Colonic mucosa (tissue), 4 donors: ENCODE measurements at regions not wholly inside any gene's neighbourhood (a gene's known extent, or its start where the extent isn't known, plus 50 kb on each side); places are given as distances from the start of the nearest gene placed in this dataset.

Experiments used
- DNase-seq: peaks from one replicate; pipeline ENCODE4 v3.0.0-alpha.2; 2020
- H3K27ac ChIP-seq: fragments of 200-600 bp; one replicate; pipeline ENCODE4 v1.8.0; 2021
- H3K27me3 ChIP-seq: fragments of 200-600 bp; one replicate; pipeline ENCODE4 v1.8.0; 2021
- H3K36me3 ChIP-seq: fragments of 200-600 bp; one replicate; pipeline ENCODE4 v1.8.0; 2021
- H3K4me1 ChIP-seq: fragments of 200-600 bp; one replicate; pipeline ENCODE4 v1.8.0; 2021; ENCODE audit warnings: mild to moderate bottlenecking
- H3K4me3 ChIP-seq: fragments of 200-600 bp; one replicate; pipeline ENCODE4 v1.8.0; 2021
- H3K9ac ChIP-seq, 2 donors: one replicate each; pipeline ENCODE4 v1.7.0; 2013; ENCODE audit warnings: control low read depth in 2 of 2, low read depth in 2 of 2, low read length in 2 of 2
- H3K9me3 ChIP-seq: fragments of 200-600 bp; one replicate; pipeline ENCODE4 v1.8.0; 2021
- CTCF ChIP-seq: fragments of 200-600 bp; IDR thresholded peaks from one replicate; pipeline ENCODE4 v1.8.0; 2022; ENCODE audit warnings: antibody characterized with exemption, mild to moderate bottlenecking
- intact Hi-C: fragments of 100-400 bp; cut with DNase I; formaldehyde crosslinking; loops from one replicate; pipeline ENCODE4 v1.14.1; 2022
- donor health status: healthy.
- donor health status: DM: no; HTN: no; CAD: no.
- donor health status: DM: no; HTN: no; CAD: no.

GRCh38 chr10:8615118-8615517 is 560.6 kb downstream of the GATA3 start:
- H3K36me3 ChIP-seq = no peaks in the 10 kb centered on the region
- no peak for DNase-seq
- H3K9ac ChIP-seq = no peak overlapping the region
- no peak overlapping the region for H3K4me3 ChIP-seq
- no peaks in the 10 kb centered on the region for H3K27me3 ChIP-seq
- peaks cover 4% of the 10 kb centered on the region for H3K4me1 ChIP-seq
- no peak for TF ChIP-seq CTCF
- no peak overlapping the region for H3K27ac ChIP-seq
- intact Hi-C loops = no loop called here
- no peaks in the 10 kb centered on the region for H3K9me3 ChIP-seq

GRCh38 chr10:8616166-8616565 is 561.7 kb downstream of the GATA3 start:
- peak; percentile 18 for DNase-seq
- no peaks in the 10 kb centered on the region for H3K27me3 ChIP-seq
- no peaks in the 10 kb centered on the region for H3K9me3 ChIP-seq
- intact Hi-C loops = no loop called here
- no peak overlapping the region for H3K9ac ChIP-seq
- H3K36me3 ChIP-seq = no peaks in the 10 kb centered on the region
- TF ChIP-seq CTCF = no peak
- no peak overlapping the region for H3K4me3 ChIP-seq
- no peak overlapping the region for H3K27ac ChIP-seq
- peaks cover 4% of the 10 kb centered on the region for H3K4me1 ChIP-seq

- H3K9ac ChIP-seq = no peak overlapping the region
- intact Hi-C loops = no loop called here
- no peaks in the 10 kb centered on the region for H3K9me3 ChIP-seq
Observed at GRCh38 chr10:8617792-8618191, 563.3 kb downstream of the GATA3 start.

GRCh38 chr10:8618834-8619233 is 564.3 kb downstream of the GATA3 start:
- H3K4me1 ChIP-seq = peaks cover 4% of the 10 kb centered on the region
- H3K4me3 ChIP-seq = no peak overlapping the region
- H3K36me3 ChIP-seq = no peaks in the 10 kb centered on the region
- H3K9me3 ChIP-seq = no peaks in the 10 kb centered on the region
- TF ChIP-seq CTCF = no peak
- H3K27me3 ChIP-seq = no peaks in the 10 kb centered on the region
- no peak overlapping the region for H3K27ac ChIP-seq
- H3K9ac ChIP-seq = no peak overlapping the region
- intact Hi-C loops = no loop called here
- no peak for DNase-seq

More at GRCh38 chr10:8617792-8618191, 563.3 kb downstream of the GATA3 start:
- TF ChIP-seq CTCF = no peak
- Histone ChIP-seq H3K27me3 (no peaks in the 10 kb centered on the region), H3K36me3 (no peaks in the 10 kb centered on the region), H3K27ac (no peak overlapping the region), H3K4me3 (no peak overlapping the region), H3K4me1 (peaks cover 4% of the 10 kb centered on the region)
- no peak for DNase-seq

- Histone ChIP-seq H3K27me3 (no peaks in the 10 kb centered on the region), H3K9me3 (no peaks in the 10 kb centered on the region), H3K4me1 (no peaks in the 10 kb centered on the region), H3K4me3 (no peak overlapping the region), H3K36me3 (no peaks in the 10 kb centered on the region), H3K27ac (no peak overlapping the region), H3K9ac (no peak overlapping the region)
- DNase-seq = no peak
- TF ChIP-seq CTCF = no peak
- intact Hi-C loops = no loop called here
Observed at GRCh38 chr10:8628351-8628750, 573.9 kb downstream of the GATA3 start.

- intact Hi-C loops = no loop called here
- no peak for TF ChIP-seq CTCF
Observed at GRCh38 chr10:8633909-8634308, 579.4 kb downstream of the GATA3 start.

More at GRCh38 chr10:8633909-8634308, 579.4 kb downstream of the GATA3 start:
- no peak overlapping the region for H3K4me3 ChIP-seq
- H3K36me3 ChIP-seq = no peaks in the 10 kb centered on the region
- no peak for DNase-seq
- H3K4me1 ChIP-seq = no peaks in the 10 kb centered on the region
- no peak overlapping the region for H3K27ac ChIP-seq
- H3K27me3 ChIP-seq = no peaks in the 10 kb centered on the region
- no peak overlapping the region for H3K9ac ChIP-seq
- no peaks in the 10 kb centered on the region for H3K9me3 ChIP-seq
